ENCODE measurements at regions not wholly inside any gene's neighbourhood (a gene's known extent, or its start where the extent isn't known, plus 50 kb on each side); places are given as distances from the start of the nearest gene placed in this dataset.

DNA sequence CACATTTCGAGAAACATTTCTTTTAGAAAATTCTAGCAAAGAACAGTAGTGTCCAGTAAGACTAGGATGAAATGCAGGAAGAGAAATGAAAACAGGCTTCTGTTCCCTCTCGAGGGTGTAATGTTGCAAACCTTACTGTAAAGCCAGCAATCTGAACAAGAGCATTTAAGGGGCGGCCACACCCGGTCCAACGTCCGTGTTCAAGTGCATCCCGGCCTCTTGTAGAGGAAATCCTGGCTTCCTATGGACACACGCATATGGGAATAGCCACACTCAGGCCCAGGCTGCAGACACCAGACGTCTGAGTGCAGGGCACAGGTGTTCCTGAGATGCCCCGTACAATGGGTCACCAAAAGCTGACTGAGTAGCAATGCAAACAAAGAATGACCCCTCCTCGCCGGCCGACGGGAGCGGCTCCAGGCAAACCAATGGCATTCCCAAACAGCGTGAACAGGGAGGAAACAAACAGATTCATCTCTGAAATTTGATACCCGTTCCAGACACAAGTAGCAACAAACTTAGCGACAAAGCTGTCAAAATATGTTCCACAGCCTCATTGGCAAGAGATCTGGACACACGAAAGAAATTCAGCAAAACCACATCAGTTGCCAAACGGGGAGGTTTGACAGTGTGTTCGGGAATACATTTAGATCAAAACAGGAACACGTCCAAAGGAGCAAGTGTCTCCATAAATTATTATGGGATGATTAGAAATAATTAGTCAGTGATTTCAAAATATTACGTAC lies 278.6 kb upstream of the TSHZ3 start:
- H3K36me3 Mint-ChIP-seq (ENCODE audit: insufficient read depth), result peaks cover 6% of the 10 kb centered on the region
- no peak for ATAC-seq (replicated peaks)
- peaks cover 0 to 1% of the 10 kb centered on the region in 2 donors for H3K4me1 Mint-ChIP-seq (ENCODE audit: low read depth in 2 of 2)
- no peak overlapping the region for H3K27ac Mint-ChIP-seq
- DNase-seq, result no peak
- no peaks in the 10 kb centered on the region for H3K9me3 Mint-ChIP-seq
- no peak overlapping the region for H3K4me3 Mint-ChIP-seq
- peaks cover 6 to 20% of the 10 kb centered on the region in 2 donors for H3K27me3 Mint-ChIP-seq

DNA sequence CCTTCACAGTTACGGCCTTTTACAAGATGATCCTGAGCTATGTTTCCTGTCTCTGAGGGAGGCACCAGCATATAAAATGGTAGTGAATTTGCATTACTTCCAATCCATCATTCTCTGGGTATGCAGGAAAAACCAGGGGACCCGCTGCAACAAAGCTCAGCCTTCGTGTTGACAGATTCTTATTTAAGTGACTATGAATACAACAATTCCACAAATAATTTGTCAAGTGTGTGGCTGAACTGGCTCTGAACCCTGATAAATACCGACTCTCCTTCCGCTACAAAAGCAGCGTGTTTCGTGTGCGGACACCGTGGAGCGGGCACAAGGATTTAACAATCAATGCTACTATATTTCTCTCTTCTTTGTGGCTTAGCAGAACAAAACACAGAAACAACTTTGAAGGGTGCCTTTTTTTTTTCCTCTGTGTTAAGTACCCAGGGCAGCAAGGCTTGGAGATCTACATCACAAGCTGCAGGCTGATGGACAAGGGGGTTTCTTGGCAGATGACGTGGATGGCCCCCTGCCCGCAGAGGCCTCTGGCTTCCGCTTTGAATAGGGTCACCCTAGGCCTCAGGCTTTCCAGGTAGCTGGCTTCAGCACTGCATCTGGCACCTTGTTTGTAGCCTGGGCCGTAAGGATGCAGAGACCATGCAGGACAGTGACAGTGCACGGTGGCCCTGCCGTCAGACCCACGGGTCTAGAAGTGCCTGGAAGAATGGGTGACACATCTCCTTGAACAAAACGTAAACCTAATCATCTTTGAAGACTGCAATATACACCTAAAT lies 280.5 kb upstream of the TSHZ3 start:
- H3K27ac Mint-ChIP-seq, result no peak overlapping the region
- H3K4me1 Mint-ChIP-seq (ENCODE audit: low read depth in 2 of 2), result peaks cover 0 to 1% of the 10 kb centered on the region in 2 donors
- peaks cover 6% of the 10 kb centered on the region for H3K36me3 Mint-ChIP-seq (ENCODE audit: insufficient read depth)
- H3K27me3 Mint-ChIP-seq, result peaks cover 6 to 20% of the 10 kb centered on the region in 2 donors
- H3K9me3 Mint-ChIP-seq, result peaks cover 0 to 2% of the 10 kb centered on the region in 2 donors
- DNase-seq (no peak), ATAC-seq (replicated peaks) (no peak)
- no peak overlapping the region for H3K4me3 Mint-ChIP-seq

DNA sequence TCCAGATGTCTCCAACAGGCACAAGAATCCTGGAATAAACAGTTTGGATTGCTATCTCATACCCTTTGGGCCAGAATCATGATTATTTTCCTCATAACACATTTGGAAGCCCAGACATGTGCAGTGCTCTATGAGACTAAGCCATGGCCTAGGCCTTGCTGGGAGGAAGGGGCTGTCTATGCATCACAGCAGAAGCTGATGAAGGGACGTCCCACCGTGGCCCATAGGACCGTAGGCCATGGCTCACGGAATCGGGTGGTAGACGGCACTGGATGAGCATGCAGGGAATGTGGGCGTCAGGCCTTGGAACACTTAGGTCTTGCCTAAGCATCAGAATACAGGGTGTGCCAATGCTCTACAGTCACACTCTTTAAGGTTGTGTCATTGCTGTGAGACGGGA lies 283.8 kb upstream of the TSHZ3 start:
- Mint-ChIP-seq H3K4me1 (ENCODE audit: low read depth in 2 of 2) (no peaks in the 10 kb centered on the region), H3K27me3 (peaks cover 4 to 12% of the 10 kb centered on the region in 2 donors), H3K36me3 (ENCODE audit: insufficient read depth) (peaks cover 2% of the 10 kb centered on the region), H3K27ac (no peak overlapping the region), H3K4me3 (no peak overlapping the region), H3K9me3 (peaks cover 0 to 2% of the 10 kb centered on the region in 2 donors)
- DNase-seq (no peak), ATAC-seq (replicated peaks) (no peak)

DNA sequence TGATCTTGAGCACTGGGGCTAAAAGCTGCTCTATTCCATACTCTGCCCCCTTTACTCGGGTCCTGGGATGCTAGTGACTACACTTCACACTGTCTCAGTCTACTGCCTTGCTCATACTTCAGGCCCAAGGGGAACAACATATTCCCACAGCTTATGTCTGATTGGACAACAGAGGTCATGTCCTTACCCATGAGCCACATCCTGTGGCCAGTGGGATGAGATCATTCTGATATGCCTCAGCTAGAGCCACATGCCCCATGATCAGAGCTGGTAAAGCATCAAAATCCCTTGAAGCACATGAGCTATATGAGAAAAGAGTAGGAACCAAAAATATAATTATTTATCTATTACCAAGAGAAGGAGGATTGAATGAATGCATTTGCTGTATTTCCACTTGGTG lies 290.1 kb upstream of the TSHZ3 start:
- H3K4me1 Mint-ChIP-seq (ENCODE audit: low read depth in 2 of 2), result no peaks in the 10 kb centered on the region
- H3K36me3 Mint-ChIP-seq (ENCODE audit: insufficient read depth), result no peaks in the 10 kb centered on the region
- no peak overlapping the region for H3K27ac Mint-ChIP-seq
- no peak for DNase-seq
- H3K4me3 Mint-ChIP-seq, result no peak overlapping the region
- no peak for ATAC-seq (replicated peaks)
- no peaks in the 10 kb centered on the region for H3K9me3 Mint-ChIP-seq
- H3K27me3 Mint-ChIP-seq, result peaks cover 26 to 44% of the 10 kb centered on the region in 2 donors

DNA sequence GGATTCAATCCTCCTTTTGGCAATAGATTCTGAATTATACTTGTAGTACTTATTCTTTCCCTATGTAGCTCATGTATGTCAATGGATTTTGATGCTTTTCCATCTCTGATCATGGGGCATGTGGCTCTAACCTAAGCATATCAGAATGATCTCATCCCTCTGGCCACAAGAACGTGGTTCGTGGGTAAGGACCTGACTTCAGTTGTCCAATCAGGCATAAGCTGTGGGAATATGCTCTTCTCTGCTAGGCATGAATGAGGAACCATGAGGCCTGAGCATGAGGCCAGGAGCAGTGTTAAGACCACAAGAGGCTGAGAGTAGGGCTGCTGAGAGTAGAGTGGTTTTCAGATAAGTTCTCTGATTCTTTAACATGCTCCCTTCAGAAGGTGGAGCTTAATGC lies 292.4 kb upstream of the TSHZ3 start:
- ATAC-seq (replicated peaks) (no peak), DNase-seq (no peak)
- no peak overlapping the region for H3K4me3 Mint-ChIP-seq
- H3K9me3 Mint-ChIP-seq, result peaks cover 0 to 3% of the 10 kb centered on the region in 2 donors
- no peaks in the 10 kb centered on the region for H3K36me3 Mint-ChIP-seq (ENCODE audit: insufficient read depth)
- no peaks in the 10 kb centered on the region for H3K4me1 Mint-ChIP-seq (ENCODE audit: low read depth in 2 of 2)
- no peak overlapping the region for H3K27ac Mint-ChIP-seq
- peaks cover 22 to 42% of the 10 kb centered on the region in 2 donors for H3K27me3 Mint-ChIP-seq

DNA sequence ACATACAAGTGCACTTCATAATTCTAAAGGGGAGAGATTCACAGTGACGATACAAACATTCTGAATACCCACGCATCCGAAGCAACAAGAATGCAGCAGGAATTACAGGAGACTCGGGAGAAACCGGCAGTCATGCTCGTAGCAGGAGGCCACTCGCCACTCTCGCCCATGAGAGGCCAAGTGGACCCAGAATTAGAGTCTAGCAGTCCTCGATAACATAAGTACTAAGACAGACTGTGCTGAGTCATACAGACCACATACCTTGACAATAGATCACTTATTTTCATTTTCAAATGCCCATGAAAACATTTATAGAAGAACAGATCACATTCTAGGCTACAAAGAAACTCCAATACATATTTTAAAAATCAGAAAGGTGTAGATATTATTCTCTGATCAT lies 299.1 kb upstream of the TSHZ3 start:
- ATAC-seq (replicated peaks) (no peak), DNase-seq (no peak)
- H3K4me3 Mint-ChIP-seq, result no peak overlapping the region
- no peak overlapping the region for H3K27ac Mint-ChIP-seq
- H3K9me3 Mint-ChIP-seq, result peaks cover 0 to 3% of the 10 kb centered on the region in 2 donors
- no peaks in the 10 kb centered on the region for H3K4me1 Mint-ChIP-seq (ENCODE audit: low read depth in 2 of 2)
- peaks cover 3% of the 10 kb centered on the region for H3K36me3 Mint-ChIP-seq (ENCODE audit: insufficient read depth)
- H3K27me3 Mint-ChIP-seq, result peaks cover 4 to 25% of the 10 kb centered on the region in 2 donors

DNA sequence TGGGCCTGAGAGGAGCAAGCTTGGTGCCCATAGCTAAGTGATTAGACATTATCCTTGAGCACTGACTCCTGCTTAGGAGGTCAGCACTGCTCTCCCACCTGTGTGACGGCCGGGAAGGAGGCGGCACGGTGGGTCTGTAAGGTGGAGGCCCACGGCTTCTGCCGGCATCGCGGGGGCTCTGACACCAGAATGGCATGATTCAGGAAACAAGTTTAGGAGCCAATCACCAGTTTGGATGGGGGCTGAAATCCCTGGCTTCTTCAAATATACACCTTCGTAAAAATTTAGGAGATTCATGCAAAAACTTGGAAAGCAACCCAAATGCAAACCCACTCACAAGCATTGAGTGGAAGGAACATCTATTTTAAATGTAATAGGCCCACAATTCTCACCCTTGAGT lies 307.3 kb upstream of the TSHZ3 start:
- peaks cover 5 to 11% of the 10 kb centered on the region in 2 donors for H3K27me3 Mint-ChIP-seq
- H3K27ac Mint-ChIP-seq, result no peak overlapping the region
- peaks cover 0 to 9% of the 10 kb centered on the region in 2 donors for H3K9me3 Mint-ChIP-seq
- peaks cover 0 to 2% of the 10 kb centered on the region in 2 donors for H3K4me1 Mint-ChIP-seq (ENCODE audit: low read depth in 2 of 2)
- H3K4me3 Mint-ChIP-seq, result no peak overlapping the region
- DNase-seq (no peak), ATAC-seq (replicated peaks) (no peak)
- H3K36me3 Mint-ChIP-seq (ENCODE audit: insufficient read depth), result no peaks in the 10 kb centered on the region

DNA sequence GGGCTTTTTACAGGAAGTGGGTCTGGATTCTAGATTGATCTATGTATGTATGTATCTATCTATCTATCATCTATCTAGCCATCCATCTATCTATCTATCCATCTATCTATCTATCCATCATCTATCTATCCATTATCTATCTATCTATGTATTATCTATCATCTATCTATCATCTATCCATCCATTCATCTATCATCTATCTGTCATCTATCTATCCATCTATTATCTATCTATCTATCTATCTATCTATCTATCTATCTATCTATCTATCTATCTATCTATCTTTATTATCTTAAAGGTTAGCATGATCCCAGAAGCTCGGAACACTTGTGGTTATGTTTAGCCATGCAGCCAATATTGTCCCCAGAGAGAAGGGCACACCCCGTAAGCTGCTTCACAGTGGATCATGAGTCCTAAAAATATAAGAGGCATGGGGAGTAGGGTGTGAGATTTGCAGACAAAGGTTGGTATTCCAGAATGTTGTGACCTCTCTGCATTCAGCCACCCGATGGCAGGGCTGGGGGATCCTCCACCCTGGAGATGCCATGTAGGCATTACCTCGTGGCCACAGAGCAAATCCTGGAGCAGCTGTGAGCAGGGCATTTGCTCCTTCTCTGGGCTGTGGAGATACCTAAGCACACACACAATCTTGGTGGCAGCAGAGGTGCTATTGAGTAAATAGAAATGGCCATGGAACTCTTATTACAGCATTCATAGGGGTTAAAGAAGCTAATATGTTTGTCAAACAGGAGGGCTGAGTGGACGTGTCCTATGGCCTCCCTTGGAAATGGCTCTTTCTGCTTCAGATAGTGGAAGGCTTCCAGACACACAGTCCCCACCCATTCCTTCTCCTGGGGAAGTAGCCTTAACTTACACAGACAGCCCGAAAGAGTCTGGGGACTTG lies 310.0 kb upstream of the TSHZ3 start:
- no peak for ATAC-seq (replicated peaks)
- Mint-ChIP-seq H3K4me3 (no peak overlapping the region), H3K4me1 (ENCODE audit: low read depth in 2 of 2) (peaks cover 0 to 2% of the 10 kb centered on the region in 2 donors), H3K36me3 (ENCODE audit: insufficient read depth) (no peaks in the 10 kb centered on the region), H3K27me3 (peaks cover 5 to 11% of the 10 kb centered on the region in 2 donors), H3K27ac (no peak overlapping the region), H3K9me3 (peaks cover 0 to 9% of the 10 kb centered on the region in 2 donors)
- DNase-seq, result no peak

DNA sequence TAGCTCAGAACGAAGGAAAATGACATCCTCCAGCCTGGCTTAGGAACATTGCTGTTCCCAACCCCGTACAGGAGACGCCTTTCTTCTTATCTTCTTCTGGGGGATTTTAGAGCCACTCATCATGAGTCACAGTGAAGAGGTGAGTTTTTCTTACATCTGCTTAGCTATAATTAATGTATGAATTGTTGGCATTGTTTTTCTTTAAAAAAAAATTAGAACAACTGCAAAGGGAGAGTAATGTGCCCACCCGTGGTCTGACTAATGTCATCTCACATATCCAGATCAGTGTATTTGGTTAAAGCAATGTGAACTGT lies 310.6 kb upstream of the TSHZ3 start:
- Mint-ChIP-seq H3K27me3 (peaks cover 5 to 11% of the 10 kb centered on the region in 2 donors), H3K36me3 (ENCODE audit: insufficient read depth) (no peaks in the 10 kb centered on the region), H3K4me3 (no peak overlapping the region), H3K27ac (no peak overlapping the region), H3K9me3 (peaks cover 0 to 6% of the 10 kb centered on the region in 2 donors), H3K4me1 (ENCODE audit: low read depth in 2 of 2) (peaks cover 0 to 2% of the 10 kb centered on the region in 2 donors)
- DNase-seq (no peak), ATAC-seq (replicated peaks) (no peak)

DNA sequence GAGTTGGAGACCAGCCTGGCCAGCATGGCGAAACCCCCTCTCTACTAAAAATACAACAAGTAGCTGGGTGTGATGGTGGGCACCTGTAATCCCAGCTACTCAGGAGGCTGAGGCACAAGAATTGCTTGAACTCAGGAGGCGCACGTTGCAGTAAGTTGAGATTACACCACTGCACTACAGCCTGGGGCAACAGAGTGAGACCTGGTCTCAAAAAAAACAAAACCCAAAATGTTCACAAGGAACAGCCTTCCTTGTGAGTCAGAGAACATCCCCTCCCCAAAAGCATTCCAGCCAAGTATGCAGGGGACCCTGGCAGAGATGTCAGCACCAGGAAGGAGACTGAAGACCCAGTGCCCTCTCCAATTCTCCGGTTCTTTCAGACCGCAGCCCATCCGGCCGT lies 314.9 kb upstream of the TSHZ3 start:
- H3K4me1 Mint-ChIP-seq (ENCODE audit: low read depth in 2 of 2), result no peaks in the 10 kb centered on the region
- no peak overlapping the region for H3K27ac Mint-ChIP-seq
- DNase-seq (no peak), ATAC-seq (replicated peaks) (no peak)
- H3K4me3 Mint-ChIP-seq, result no peak overlapping the region
- peaks cover 0 to 7% of the 10 kb centered on the region in 2 donors for H3K27me3 Mint-ChIP-seq
- H3K9me3 Mint-ChIP-seq, result no peaks in the 10 kb centered on the region
- H3K36me3 Mint-ChIP-seq (ENCODE audit: insufficient read depth), result no peaks in the 10 kb centered on the region

DNA sequence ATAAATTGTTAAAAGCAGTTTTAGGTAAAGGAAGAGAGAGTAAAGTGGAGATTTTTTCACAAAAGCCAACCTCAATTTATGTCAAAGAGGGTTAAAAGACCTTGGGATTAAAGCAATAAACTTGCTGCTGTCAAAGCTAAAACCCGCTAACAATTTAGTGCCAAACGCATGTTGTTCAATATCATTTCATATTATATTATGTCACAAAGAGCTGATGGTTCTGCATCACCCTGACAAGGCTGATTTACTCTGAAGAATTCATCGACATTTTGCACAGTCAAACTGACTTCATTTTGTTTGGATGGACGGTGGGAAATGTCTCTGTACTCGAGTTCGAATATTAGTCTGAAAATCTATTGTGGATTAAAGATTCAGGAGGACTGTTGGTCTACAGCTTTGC lies 315.8 kb upstream of the TSHZ3 start:
- ATAC-seq (replicated peaks) (no peak), DNase-seq (no peak)
- peaks cover 0 to 7% of the 10 kb centered on the region in 2 donors for H3K27me3 Mint-ChIP-seq
- no peak overlapping the region for H3K27ac Mint-ChIP-seq
- no peaks in the 10 kb centered on the region for H3K36me3 Mint-ChIP-seq (ENCODE audit: insufficient read depth)
- no peak overlapping the region for H3K4me3 Mint-ChIP-seq
- H3K4me1 Mint-ChIP-seq (ENCODE audit: low read depth in 2 of 2), result no peaks in the 10 kb centered on the region
- H3K9me3 Mint-ChIP-seq, result no peaks in the 10 kb centered on the region

DNA sequence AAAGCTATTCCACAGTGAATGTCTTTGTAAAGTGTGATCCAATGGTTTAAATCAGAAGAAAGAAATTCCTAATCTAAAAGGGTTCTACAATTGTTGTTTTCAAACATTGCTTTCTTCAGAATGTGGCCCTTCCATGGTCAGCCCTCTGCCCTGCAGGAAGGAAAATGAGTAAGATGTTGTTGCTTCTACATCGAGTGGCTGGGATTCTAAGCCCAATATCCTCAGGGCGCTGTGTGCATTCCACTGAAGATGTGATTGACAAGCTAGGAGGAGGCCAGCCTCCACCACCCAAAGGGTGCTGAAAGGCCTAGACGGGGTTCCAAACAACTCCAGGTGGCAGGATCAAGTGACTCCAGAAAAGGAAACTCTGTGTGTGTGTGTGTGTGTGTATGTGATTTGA lies 316.9 kb upstream of the TSHZ3 start:
- no peak for ATAC-seq (replicated peaks)
- H3K9me3 Mint-ChIP-seq, result no peaks in the 10 kb centered on the region

DNA sequence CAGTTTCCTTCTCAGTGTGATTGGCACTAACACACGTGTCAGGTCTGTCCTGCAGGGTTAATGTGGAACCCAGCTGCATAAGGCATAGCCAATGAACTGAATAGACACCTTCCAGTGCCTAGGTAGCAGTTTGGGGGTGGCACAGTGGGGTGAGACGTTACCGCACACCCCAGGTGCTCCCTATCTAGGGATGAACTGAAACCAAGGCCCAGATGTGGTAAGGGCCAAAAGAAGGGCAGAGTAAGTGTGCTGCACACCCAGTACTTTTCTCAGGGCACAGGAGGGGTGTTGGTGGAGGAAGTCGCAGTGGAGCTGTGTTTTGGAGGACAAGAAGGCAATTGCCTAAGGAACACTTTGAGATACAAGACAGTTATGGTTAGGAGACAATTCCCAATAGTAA lies 317.9 kb upstream of the TSHZ3 start:
- H3K4me3 Mint-ChIP-seq, result no peak overlapping the region
- H3K9me3 Mint-ChIP-seq, result no peaks in the 10 kb centered on the region
- ATAC-seq (replicated peaks) (no peak), DNase-seq (no peak)
- H3K27ac Mint-ChIP-seq, result no peak overlapping the region
- no peaks in the 10 kb centered on the region for H3K36me3 Mint-ChIP-seq (ENCODE audit: insufficient read depth)
- no peaks in the 10 kb centered on the region for H3K4me1 Mint-ChIP-seq (ENCODE audit: low read depth in 2 of 2)
- peaks cover 0 to 21% of the 10 kb centered on the region in 2 donors for H3K27me3 Mint-ChIP-seq

More for the DNA sequence above, 316.9 kb upstream of the TSHZ3 start:
- no peak overlapping the region for H3K4me3 Mint-ChIP-seq
- H3K27me3 Mint-ChIP-seq, result peaks cover 0 to 16% of the 10 kb centered on the region in 2 donors
- no peaks in the 10 kb centered on the region for H3K4me1 Mint-ChIP-seq (ENCODE audit: low read depth in 2 of 2)
- no peak overlapping the region for H3K27ac Mint-ChIP-seq
- no peaks in the 10 kb centered on the region for H3K36me3 Mint-ChIP-seq (ENCODE audit: insufficient read depth)
- DNase-seq, result no peak

Data from effector memory CD8-positive, alpha-beta T cell (primary cell).